ENCODE measurements at regions not wholly inside any gene's neighbourhood (a gene's known extent, or its start where the extent isn't known, plus 50 kb on each side); places are given as distances from the start of the nearest gene placed in this dataset.

DNA sequence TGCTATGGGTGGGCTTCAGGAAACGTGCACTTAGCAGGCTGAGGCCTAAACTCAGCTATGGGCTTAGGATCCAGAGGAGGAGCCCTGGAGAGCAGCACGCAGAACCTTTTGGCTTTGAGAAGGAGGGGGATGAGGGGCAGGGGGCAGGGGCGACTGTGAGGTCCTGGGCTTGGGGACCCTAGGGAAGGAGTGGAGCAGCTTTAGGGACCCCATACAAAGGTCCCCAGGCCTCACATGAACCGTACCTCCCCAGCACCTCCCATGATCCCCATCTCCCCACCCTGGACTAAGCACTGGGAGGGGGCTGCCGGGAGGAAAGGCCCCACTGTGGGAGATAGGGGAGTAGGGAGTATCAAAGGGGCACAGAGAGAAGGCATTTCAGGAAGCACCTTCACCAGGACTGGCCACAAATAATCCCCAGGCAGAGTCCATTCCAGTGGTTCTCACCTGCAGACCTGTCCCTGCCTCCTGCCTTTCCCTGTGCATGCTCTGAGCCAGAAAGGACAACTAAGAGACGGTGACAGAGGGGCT, 62.0 kb upstream of the KLF13 start:
- DNase-seq: peak in 1 of 2 experiments; percentile 3

DNA sequence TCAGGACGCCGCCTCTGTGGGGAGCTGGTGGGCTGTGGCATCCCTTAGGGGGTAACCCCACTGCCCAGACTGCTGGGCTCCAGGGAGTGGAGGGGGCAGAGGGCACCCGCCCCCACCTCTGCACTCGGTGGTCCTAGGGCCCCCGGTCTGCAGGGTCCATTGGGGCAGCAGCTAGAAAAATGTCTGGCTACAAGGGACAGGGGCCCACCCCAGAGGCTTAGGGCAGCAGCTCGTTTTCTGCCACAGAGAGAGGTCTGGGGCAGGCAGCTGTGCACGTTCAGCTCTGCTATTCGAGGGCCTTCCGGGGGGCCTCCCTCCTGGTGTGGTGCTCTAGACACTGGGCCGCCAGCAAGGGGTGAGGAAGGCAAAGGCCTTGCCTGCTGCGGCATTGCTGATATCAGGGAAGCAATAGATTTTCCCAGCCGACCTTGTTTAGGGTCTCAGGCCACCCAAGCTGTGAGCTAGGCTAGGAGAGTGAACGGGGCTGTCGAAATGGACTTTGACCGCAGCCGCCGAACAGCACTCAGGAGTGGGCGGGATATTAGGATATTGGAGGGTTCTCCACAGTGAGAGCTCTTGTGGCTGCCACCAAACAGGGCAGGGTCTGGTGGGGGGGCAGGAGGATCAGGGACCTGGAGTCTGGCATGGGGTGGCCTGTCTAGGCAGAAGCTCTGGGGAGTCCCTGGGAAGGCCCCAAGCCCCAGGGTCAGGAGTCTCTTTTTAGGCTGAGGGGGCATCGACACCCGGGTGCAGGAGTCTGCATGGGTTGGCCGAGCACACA, 61.4 kb upstream of the KLF13 start:
- DNase-seq: peak in 1 of 2 experiments; percentile 7

DNA sequence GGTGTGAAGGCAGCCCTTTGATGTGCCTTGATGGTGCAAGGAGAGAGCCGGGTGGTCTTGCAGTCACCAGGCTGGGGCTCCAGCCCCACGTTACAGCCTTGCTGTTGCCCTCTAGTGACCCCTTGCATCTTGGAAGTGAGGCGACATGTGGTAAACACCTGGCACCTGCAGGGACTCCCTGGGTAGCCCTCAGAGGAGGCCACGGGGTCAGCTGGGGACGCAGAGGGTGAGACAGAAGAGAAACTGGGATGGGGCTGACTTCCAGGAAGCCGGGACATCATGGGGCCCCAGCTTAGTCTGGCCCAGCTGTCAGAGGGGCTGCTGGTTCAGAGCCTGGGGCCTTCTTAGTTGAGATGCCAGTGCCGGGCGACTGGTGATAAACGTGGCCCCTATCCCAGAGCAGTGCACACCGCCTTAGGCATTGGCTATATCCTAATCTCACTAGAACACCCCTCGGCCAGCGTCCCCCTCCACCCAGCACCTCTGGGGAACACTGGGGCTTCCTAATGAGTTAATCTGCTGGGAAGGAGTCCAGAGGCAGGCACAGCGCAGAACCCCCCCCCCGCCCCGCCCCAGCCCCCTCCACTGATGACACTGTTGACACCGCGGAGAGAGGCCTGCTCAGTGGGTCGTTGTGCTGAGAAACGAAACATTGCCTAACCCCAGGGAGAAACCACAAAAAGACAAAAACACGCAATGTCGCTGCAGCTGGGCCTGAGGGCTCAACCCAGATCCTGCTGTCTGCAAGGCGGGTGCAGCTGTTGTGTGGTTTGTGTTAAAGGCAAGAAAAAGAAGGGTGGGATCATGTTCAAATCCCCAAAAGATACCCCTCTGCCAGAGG, 60.5 kb upstream of the KLF13 start:
- peak; percentile 48 to 59 for DNase-seq

GRCh38 chr15:31266712-31267111, 59.9 kb upstream of the KLF13 start:
- no peak for DNase-seq

GRCh38 chr15:31267161-31268107, 59.2 kb upstream of the KLF13 start:
- peak in 1 of 2 experiments; percentile 3 for DNase-seq

DNA sequence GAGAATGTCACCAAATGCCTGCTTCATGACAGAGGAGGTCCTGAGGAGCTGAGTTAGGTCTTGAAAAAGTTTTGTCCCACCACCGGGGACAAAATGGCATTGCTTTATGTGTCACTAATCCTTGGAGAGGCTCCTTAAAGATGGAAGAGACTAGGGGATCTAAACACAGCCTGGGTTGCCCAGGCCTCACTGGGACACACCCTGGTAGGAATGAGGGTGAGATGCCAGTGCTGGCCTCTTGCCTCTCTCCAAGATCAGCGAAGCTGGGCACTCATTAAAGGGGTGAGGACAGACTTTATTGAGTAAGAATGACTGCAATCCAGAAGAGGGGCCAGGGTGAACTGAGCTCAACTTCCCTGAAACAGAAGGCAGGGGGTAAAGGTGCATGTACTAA, 58.5 kb upstream of the KLF13 start:
- no peak for DNase-seq

GRCh38 chr15:31268911-31269784, 57.5 kb upstream of the KLF13 start:
- DNase-seq: peak in 1 of 2 experiments; percentile 2

DNA sequence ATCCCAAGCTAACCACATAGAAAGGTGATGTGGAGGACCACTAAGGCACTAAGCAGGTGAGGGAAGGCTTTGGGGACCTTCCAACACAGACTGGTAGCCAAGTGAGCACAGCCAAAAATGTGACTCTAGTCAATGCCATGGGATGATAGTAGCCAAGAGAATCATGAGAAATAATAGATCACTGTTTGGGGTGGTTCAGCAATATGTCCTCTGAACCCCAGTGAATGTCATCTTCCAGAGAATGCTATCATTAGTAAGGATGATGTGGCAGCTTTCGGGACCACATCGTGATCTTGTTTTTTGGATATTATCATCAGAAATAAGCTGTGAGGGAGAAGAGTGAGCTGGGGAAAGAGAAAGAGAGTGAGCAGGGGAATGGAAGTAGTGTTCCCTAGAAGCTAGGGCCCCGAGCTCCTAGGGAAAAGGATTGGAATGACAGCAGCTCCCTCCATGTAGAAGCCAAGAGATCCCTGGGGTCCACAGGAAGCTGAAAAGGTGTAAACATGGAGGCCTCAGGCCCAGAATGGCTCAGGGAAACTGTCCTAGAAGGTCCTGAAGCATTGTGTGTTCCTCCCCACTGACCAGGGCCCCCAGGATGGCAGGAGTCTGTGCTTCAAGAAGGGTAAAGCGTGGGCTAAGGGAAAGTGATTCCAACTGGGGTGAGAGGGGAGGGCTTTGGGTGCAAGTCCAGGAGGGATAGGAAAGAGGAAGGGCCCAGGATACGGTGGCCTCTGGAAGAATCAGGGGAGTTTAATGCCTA, 56.6 kb upstream of the KLF13 start:
- peak in 1 of 2 experiments; percentile 1 for DNase-seq

- peak in 1 of 2 experiments; percentile 1 for DNase-seq
These were observed 55.9 kb upstream of the KLF13 start for GRCh38 chr15:31270767-31271166.

- no peak for DNase-seq
These were observed 55.4 kb upstream of the KLF13 start for GRCh38 chr15:31271224-31271635.

- DNase-seq: peak in 1 of 2 experiments; percentile 2
These were observed 54.7 kb upstream of the KLF13 start for GRCh38 chr15:31271711-31272557.

GRCh38 chr15:31272558-31273257, 53.9 kb upstream of the KLF13 start:
- peak in 1 of 2 experiments; percentile 1 for DNase-seq

GRCh38 chr15:31273258-31273941, 53.2 kb upstream of the KLF13 start:
- peak in 1 of 2 experiments; percentile 0 for DNase-seq

- peak in 1 of 2 experiments; percentile 2 for DNase-seq
These were observed 51.9 kb upstream of the KLF13 start for GRCh38 chr15:31274496-31275330.

DNA sequence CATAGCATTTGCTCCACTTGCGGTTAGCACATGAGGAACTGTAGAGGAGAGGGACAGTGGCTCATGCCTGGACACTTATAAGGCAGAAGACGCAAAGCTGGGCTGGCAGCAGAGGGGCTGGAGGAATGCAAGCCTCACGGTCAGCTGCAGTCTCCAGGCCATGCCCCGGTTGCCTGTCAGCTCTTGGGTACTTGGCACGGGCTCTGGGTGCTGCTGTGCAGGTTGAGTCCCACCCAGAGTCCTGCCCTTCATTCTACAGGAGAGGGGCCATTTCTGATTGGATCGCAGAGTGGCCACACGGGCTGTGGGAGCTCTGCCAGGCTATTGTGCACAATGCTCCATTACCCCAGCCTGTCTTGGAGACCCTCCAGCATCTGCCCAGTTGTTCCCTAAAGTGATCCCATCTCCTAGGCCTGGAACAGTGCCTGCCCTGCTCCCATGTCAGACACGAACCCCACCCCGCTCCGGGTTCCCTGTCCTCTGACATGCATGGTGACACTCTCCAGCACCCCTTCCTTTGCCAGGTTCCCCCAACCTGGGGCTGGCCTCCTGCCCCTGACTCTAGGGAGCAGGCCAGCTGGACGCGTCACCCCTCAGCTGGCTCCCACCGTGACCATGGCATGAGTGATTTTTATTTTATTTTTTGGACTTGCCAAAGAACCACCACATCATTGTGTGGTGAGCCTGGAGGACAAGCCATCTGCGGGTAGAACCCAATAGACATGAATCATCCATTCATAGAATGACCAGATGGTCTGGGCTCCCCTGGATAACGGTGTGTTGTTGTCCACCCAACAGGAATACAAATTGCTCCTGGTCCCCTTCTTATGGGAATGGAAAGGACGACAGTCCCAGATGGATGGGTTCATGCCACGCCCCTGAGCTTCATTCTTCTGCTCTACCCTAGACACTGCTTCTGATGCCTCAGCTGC, 51.0 kb upstream of the KLF13 start:
- peak in 1 of 2 experiments; percentile 1 for DNase-seq
